Activated CD4-positive, alpha-beta T cell treated with anti-CD3 and anti-CD28 coated beads, Interleukin-2, amount 10 ng/mL, durations not matched to agents 7 days and 5 days (primary cell): ENCODE measurements at regions not wholly inside any gene's neighbourhood (a gene's known extent, or its start where the extent isn't known, plus 50 kb on each side); places are given as distances from the start of the nearest gene placed in this dataset.

Source experiments
- CTCF ChIA-PET: fragments of 350-600 bp; sonication (Branson Sonifier 250); formaldehyde crosslinking; loops from one replicate; lab custom pipeline; 2021; ENCODE audit warnings: antibody characterized with exemption; lab: Charles Lee
- POLR2A ChIA-PET: fragments of 350-600 bp; sonication (Branson Sonifier 250); formaldehyde crosslinking; loops from one replicate; lab custom pipeline; 2021; ENCODE audit warnings: antibody characterized with exemption; lab: Charles Lee
- DNase-seq: peaks from one replicate; pipeline ENCODE4 v3.0.0-alpha.2; 2020
- H3K27ac Mint-ChIP-seq: one replicate; pipeline ENCODE4 v1.8.0; 2021; ENCODE audit warnings: mild to moderate bottlenecking, moderate library complexity, mixed read lengths
- H3K27me3 Mint-ChIP-seq: one replicate; pipeline ENCODE4 v1.8.0; 2021; ENCODE audit warnings: mixed read lengths
- H3K36me3 Mint-ChIP-seq: one replicate; pipeline ENCODE4 v1.8.0; 2021; ENCODE audit warnings: low read depth, mixed read lengths
- H3K4me1 Mint-ChIP-seq: one replicate; pipeline ENCODE4 v1.8.0; 2021; ENCODE audit warnings: mixed read lengths
- H3K4me3 Mint-ChIP-seq: one replicate; pipeline ENCODE4 v1.8.0; 2021; ENCODE audit warnings: mild to moderate bottlenecking, moderate library complexity, mixed read lengths
- H3K9me3 Mint-ChIP-seq: one replicate; pipeline ENCODE4 v1.8.0; 2021; ENCODE audit warnings: mixed read lengths

DNA sequence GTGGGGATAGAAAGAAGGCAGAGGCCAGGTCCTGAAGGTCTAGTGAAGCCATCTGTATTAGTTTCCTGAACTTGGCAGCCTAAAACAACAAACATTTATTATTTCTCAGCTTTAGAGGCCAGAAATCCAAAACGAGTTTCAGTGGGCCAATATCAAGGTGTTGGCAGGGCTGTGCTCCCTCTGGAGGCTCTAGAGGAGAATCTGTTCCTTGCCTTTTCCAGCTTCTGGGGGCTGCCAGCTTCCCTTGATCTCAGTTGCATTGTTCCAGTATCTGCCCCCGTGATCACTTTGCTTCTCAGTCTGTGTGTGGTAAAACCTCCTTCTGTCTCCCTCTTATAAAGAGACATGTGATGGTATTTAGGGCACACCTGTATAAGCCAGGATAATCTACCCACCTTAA lies 82.4 kb downstream of the MAFB start:
- Mint-ChIP-seq H3K36me3 (no peaks in the 10 kb centered on the region), H3K27me3 (peaks cover 6% of the 10 kb centered on the region), H3K27ac (no peak overlapping the region), H3K4me3 (no peak overlapping the region), H3K4me1 (no peaks in the 10 kb centered on the region), H3K9me3 (no peaks in the 10 kb centered on the region)
- no peak for DNase-seq
- ChIA-PET CTCF (no interaction called here), POLR2A (no interaction called here)

DNA sequence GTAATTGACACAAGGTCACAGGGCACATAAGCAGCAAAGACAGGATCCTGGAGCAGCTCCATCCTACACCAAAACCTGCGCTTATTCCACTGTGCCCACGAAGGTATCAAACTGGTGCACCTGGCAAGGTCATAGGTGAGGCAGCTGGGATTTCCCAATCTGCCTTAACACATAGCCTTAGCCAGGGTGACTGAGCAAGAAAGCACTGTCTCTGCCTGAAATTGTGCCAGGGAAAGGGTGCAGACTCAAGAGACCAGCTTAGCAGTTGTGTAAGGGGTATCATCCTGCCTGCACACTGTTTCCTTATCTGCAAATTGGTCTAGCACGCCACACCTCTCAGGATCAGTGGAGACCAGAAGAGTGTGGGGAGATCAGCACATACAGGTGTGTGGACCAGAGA lies 82.8 kb downstream of the MAFB start:
- Mint-ChIP-seq H3K4me1 (no peaks in the 10 kb centered on the region), H3K36me3 (no peaks in the 10 kb centered on the region), H3K27me3 (peaks cover 6% of the 10 kb centered on the region), H3K4me3 (no peak overlapping the region), H3K27ac (no peak overlapping the region), H3K9me3 (no peaks in the 10 kb centered on the region)
- ChIA-PET CTCF (no interaction called here), POLR2A (no interaction called here)
- DNase-seq = no peak

- H3K27ac Mint-ChIP-seq = no peak overlapping the region
- no peaks in the 10 kb centered on the region for H3K4me1 Mint-ChIP-seq
- H3K27me3 Mint-ChIP-seq = peaks cover 4% of the 10 kb centered on the region
- ChIA-PET CTCF (no interaction called here), POLR2A (no interaction called here)
- H3K36me3 Mint-ChIP-seq = no peaks in the 10 kb centered on the region
- DNase-seq = no peak
- no peak overlapping the region for H3K4me3 Mint-ChIP-seq
- no peaks in the 10 kb centered on the region for H3K9me3 Mint-ChIP-seq
Measured at GRCh38 chr20:40604416-40604815, 84.6 kb downstream of the MAFB start.

DNA sequence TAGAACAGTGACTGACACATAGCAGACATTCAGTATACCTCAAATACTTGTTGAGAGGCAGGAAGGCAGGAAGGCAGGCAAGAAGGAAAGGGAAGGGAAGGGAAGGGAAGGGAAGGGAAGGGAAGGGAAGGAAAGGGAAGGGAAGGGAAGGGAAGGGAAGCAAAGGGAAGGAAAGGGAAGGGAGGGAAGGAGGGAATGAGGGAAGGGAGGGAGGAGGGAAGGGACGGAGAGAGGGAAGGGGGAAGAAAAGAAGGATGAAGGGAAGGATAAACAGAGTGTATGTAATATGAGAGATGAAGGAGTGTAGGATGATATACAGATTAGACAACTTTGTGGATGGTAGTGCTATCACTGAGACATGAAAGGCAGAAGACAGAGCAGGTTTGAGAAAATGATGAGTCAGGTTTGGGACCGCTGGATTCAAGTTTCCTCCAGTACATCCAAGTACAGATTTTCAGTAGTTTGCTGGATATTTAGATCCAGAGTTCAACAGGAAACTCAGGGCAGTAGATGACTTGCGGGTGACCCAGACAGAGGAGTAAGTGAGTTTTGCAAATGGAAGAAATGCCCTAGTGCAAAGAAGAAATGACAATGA lies 85.9 kb downstream of the MAFB start:
- ChIA-PET POLR2A (no interaction called here), CTCF (no interaction called here)
- H3K27ac Mint-ChIP-seq = no peak overlapping the region
- H3K4me1 Mint-ChIP-seq = no peaks in the 10 kb centered on the region
- H3K36me3 Mint-ChIP-seq = no peaks in the 10 kb centered on the region
- no peak for DNase-seq
- peaks cover 7% of the 10 kb centered on the region for H3K27me3 Mint-ChIP-seq
- no peak overlapping the region for H3K4me3 Mint-ChIP-seq
- H3K9me3 Mint-ChIP-seq = peaks cover 2% of the 10 kb centered on the region

DNA sequence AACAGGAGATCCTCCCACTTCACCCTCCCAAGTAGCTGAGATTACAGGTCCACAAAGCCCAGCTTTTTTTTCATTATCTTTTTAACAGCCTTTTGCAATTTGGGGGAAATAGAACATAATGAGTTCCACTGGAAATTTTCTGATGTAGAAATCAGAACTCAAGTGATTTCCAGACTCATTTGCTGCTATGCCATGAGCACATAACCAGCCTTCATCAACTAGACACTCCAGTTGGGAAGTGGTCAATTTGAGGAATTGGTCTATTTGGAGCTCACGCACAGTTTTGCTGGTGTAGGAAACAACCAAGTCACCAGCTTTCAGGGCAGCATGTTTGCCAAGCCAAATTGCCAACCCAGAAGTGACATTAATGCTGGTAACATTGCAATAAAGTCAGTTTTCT lies 86.7 kb downstream of the MAFB start:
- POLR2A ChIA-PET = no interaction called here
- no peak overlapping the region for H3K4me3 Mint-ChIP-seq
- peaks cover 2% of the 10 kb centered on the region for H3K9me3 Mint-ChIP-seq
- CTCF ChIA-PET = no interaction called here
- H3K36me3 Mint-ChIP-seq = no peaks in the 10 kb centered on the region
- peaks cover 7% of the 10 kb centered on the region for H3K27me3 Mint-ChIP-seq
- no peak for DNase-seq
- no peak overlapping the region for H3K27ac Mint-ChIP-seq
- no peaks in the 10 kb centered on the region for H3K4me1 Mint-ChIP-seq

GRCh38 chr20:40600441-40601219 lies 88.4 kb downstream of the MAFB start:
- POLR2A ChIA-PET = no interaction called here
- no peak overlapping the region for H3K4me3 Mint-ChIP-seq
- H3K36me3 Mint-ChIP-seq = no peaks in the 10 kb centered on the region
- H3K9me3 Mint-ChIP-seq = peaks cover 2% of the 10 kb centered on the region
- DNase-seq = no peak
- no peak overlapping the region for H3K27ac Mint-ChIP-seq
- CTCF ChIA-PET = no interaction called here
- H3K27me3 Mint-ChIP-seq = peaks cover 7% of the 10 kb centered on the region
- H3K4me1 Mint-ChIP-seq = no peaks in the 10 kb centered on the region

- H3K36me3 Mint-ChIP-seq = no peaks in the 10 kb centered on the region
- H3K27ac Mint-ChIP-seq = no peak overlapping the region
- DNase-seq = no peak
- peaks cover 10% of the 10 kb centered on the region for H3K27me3 Mint-ChIP-seq
- no peaks in the 10 kb centered on the region for H3K4me1 Mint-ChIP-seq
- peaks cover 2% of the 10 kb centered on the region for H3K9me3 Mint-ChIP-seq
- ChIA-PET POLR2A (no interaction called here), CTCF (no interaction called here)
- no peak overlapping the region for H3K4me3 Mint-ChIP-seq
Measured at GRCh38 chr20:40599987-40600386, 89.0 kb downstream of the MAFB start.

- ChIA-PET POLR2A (no interaction called here), CTCF (interaction anchor here (0.6 kb wide), 1 partner anchor 452 kb away, joined by 5 read pairs; no protein-coding TSS in a partner anchor)
- Mint-ChIP-seq H3K27me3 (peaks cover 4% of the 10 kb centered on the region), H3K36me3 (no peaks in the 10 kb centered on the region), H3K9me3 (no peaks in the 10 kb centered on the region), H3K27ac (no peak overlapping the region), H3K4me3 (no peak overlapping the region), H3K4me1 (no peaks in the 10 kb centered on the region)
- no peak for DNase-seq
Measured at GRCh38 chr20:40592941-40593340, 96.1 kb downstream of the MAFB start.

DNA sequence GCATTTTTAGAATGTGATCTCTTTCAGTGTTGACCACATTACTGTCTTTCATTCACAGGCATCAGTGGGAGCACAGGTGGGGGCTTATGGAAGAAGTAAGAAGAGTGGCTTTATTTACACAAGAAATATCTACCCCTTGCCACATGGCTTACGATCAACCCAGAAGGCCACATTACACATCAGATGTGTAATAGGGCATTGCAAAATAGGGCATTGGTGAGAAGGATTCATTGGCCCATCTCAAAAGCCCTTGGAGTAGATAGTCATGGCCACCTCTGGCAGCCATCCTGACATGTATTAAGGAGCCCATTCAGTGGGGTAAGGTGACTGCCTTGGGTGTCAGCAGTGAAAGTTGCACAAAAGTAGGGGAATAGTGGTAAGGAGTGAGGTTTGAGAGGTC lies 97.5 kb downstream of the MAFB start:
- H3K4me3 Mint-ChIP-seq = no peak overlapping the region
- CTCF ChIA-PET = no interaction called here
- no peaks in the 10 kb centered on the region for H3K9me3 Mint-ChIP-seq

GRCh38 chr20:40591119-40591518 lies 97.9 kb downstream of the MAFB start:
- Mint-ChIP-seq H3K27ac (no peak overlapping the region), H3K27me3 (peaks cover 4% of the 10 kb centered on the region), H3K4me1 (no peaks in the 10 kb centered on the region), H3K9me3 (no peaks in the 10 kb centered on the region), H3K36me3 (no peaks in the 10 kb centered on the region), H3K4me3 (no peak overlapping the region)
- POLR2A ChIA-PET = no interaction called here
- no peak for DNase-seq
- CTCF ChIA-PET = no interaction called here

More for the DNA sequence above, 97.5 kb downstream of the MAFB start:
- Mint-ChIP-seq H3K27ac (no peak overlapping the region), H3K27me3 (peaks cover 4% of the 10 kb centered on the region), H3K4me1 (no peaks in the 10 kb centered on the region), H3K36me3 (no peaks in the 10 kb centered on the region)
- POLR2A ChIA-PET = no interaction called here
- DNase-seq = no peak

- H3K4me3 Mint-ChIP-seq = no peak overlapping the region
- no peak overlapping the region for H3K27ac Mint-ChIP-seq
- ChIA-PET CTCF (no interaction called here), POLR2A (no interaction called here)
- H3K27me3 Mint-ChIP-seq = peaks cover 2% of the 10 kb centered on the region
- H3K4me1 Mint-ChIP-seq = no peaks in the 10 kb centered on the region
- H3K36me3 Mint-ChIP-seq = no peaks in the 10 kb centered on the region
- DNase-seq = no peak
- no peaks in the 10 kb centered on the region for H3K9me3 Mint-ChIP-seq
Measured at GRCh38 chr20:40589581-40589980, 99.5 kb downstream of the MAFB start.

DNA sequence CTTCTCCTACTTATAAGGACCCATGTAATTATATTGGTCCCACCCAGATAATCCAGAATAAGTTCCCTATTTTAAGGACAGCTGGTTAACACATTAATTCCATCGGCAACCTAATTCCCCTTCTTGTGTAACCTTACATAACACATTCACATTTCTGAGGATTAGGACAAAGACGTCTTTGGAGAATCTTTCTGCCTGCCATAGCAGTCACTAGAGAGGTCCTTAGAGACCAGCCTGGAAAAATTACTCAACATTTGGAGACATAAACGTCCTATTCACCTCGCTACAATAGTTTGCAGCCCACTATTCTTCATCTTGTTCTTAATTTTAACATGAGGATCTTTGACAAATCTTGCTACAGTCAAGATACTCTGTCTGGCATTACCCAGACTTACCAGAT lies 100.1 kb downstream of the MAFB start:
- H3K27me3 Mint-ChIP-seq = peaks cover 2% of the 10 kb centered on the region
- no peak overlapping the region for H3K27ac Mint-ChIP-seq
- H3K4me1 Mint-ChIP-seq = no peaks in the 10 kb centered on the region
- H3K36me3 Mint-ChIP-seq = no peaks in the 10 kb centered on the region
- ChIA-PET CTCF (no interaction called here), POLR2A (no interaction called here)
- H3K9me3 Mint-ChIP-seq = no peaks in the 10 kb centered on the region
- DNase-seq = no peak
- no peak overlapping the region for H3K4me3 Mint-ChIP-seq

DNA sequence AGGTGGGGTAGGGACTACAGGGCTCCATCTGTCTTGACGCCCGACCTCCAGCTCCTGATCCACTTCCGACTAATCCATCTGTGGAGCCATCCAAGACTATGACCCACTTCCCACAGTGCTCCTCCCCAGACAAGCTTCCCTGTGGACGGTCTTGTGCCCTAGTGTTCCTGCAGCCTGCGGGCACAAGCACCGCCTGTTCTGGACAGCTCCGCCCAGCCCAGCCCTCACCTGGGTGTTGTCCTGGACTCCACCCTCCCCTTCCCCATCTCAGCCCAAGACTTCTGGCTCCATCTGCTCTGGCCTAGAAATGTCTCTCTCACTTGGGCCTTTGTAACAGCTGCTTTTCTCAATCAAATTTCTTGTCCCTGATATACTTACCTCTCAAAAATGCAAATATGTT lies 102.0 kb downstream of the MAFB start:
- DNase-seq = no peak
- Mint-ChIP-seq H3K27ac (no peak overlapping the region), H3K9me3 (no peaks in the 10 kb centered on the region), H3K4me3 (no peak overlapping the region), H3K27me3 (peaks cover 2% of the 10 kb centered on the region), H3K36me3 (no peaks in the 10 kb centered on the region), H3K4me1 (no peaks in the 10 kb centered on the region)
- POLR2A ChIA-PET = no interaction called here
- CTCF ChIA-PET = interaction anchor here (0.5 kb wide), 1 partner anchor 1147 kb away, joined by 3 read pairs; no protein-coding TSS in a partner anchor
